Ovary (tissue), 7 donors: ENCODE measurements at regions not wholly inside any gene's neighbourhood (a gene's known extent, or its start where the extent isn't known, plus 50 kb on each side); places are given as distances from the start of the nearest gene placed in this dataset.

Source experiments
- DNase-seq, 5 donors: peaks; one replicate each; pipeline ENCODE4 v3.0.0-alpha.2; 2019 to 2020
- H3K27ac ChIP-seq, 2 donors: fragments of 200-600 bp; one replicate each; pipeline versions ENCODE4 v1.5.1 to v1.8.0; 2019 to 2022
- H3K27me3 ChIP-seq: fragments of 200-600 bp; one replicate; pipeline ENCODE4 v1.8.0; 2022
- H3K36me3 ChIP-seq: fragments of 200-600 bp; sonication (generic); one replicate; pipeline ENCODE4 v1.5.1; 2019
- H3K4me1 ChIP-seq: one replicate; pipeline ENCODE4 v1.8.1; 2013; ENCODE audit warnings: mild to moderate bottlenecking, moderate library complexity; ENCODE audit not compliant: insufficient read depth
- H3K4me3 ChIP-seq: fragments of 200-600 bp; sonication (generic); one replicate; pipeline ENCODE4 v1.5.1; 2017
- H3K9me3 ChIP-seq, 2 donors: fragments of 200-600 bp in 1 of 2; sonication (generic) in 1 of 2; one replicate each; pipeline versions ENCODE4 v1.5.1 to v1.8.1; 2013 to 2019; ENCODE audit warnings: mild to moderate bottlenecking in 1 of 2, moderate library complexity in 1 of 2
- CTCF ChIP-seq, 3 donors: fragments of 450-650 bp in 2 of 3; fragments of 200-600 bp in 1 of 3; IDR thresholded peaks; one replicate each; pipeline versions ENCODE4 v1.5.1 to v1.8.0; 2016 to 2022; ENCODE audit warnings: antibody characterized with exemption in 3 of 3, mild to moderate bottlenecking in 1 of 3
- EP300 ChIP-seq: sonication (generic); formaldehyde crosslinking; IDR thresholded peaks from one replicate; pipeline ENCODE4 v1.6.1; 2017; ENCODE audit warnings: antibody characterized with exemption
- POLR2A ChIP-seq: fragments of 450-650 bp; IDR thresholded peaks from one replicate; pipeline ENCODE4 v1.6.1; 2017; ENCODE audit warnings: antibody characterized with exemption, mild to moderate bottlenecking, moderate library complexity
- WGBS, 3 donors: extraction: QIAGEN DNeasy Blood & Tissue Kit in 1 of 3; methylation state at CpG; one replicate each; pipeline versions ENCODE4 v1.1.5 to v1.1.7; 2013 to 2017; 5-methylcytosine and 5-hydroxymethylcytosine counted together
- intact Hi-C, 4 donors: fragments of 100-400 bp; cut with DNase I; formaldehyde crosslinking; loops; one replicate each; pipeline versions ENCODE4 v1.11.0 to v1.15.1; 2022 to 2023
- donor health status: DM: no; HTN: no; CAD: no; lungs with moderate emphysema.
- donor health status: DM: no; HTN: no; CAD: no.
- donor health status: Bipolar disorder and iron deficiency.
- donor health status: DM: no; HTN: no; CAD: no.
- donor health status: DM: yes; HTN: yes; CAD: no.

GRCh38 chr4:157911662-157912061 is 261.2 kb downstream of the GASK1B start:
- DNase-seq = no peak
- H3K27me3 ChIP-seq = no peaks in the 10 kb centered on the region
- intact Hi-C loops = no loop called here
- no peak overlapping the region for H3K4me3 ChIP-seq
- no peak overlapping the region for H3K27ac ChIP-seq
- H3K4me1 ChIP-seq = no peaks in the 10 kb centered on the region
- H3K36me3 ChIP-seq = no peaks in the 10 kb centered on the region
- no peaks in the 10 kb centered on the region for H3K9me3 ChIP-seq
- WGBS, 3 donors = 56 to 70% (median 68%) methylated on average over 1 of the region's 1 CpG
- TF ChIP-seq CTCF (IDR thresholded peaks at IDR 0.05) (no peak), EP300 (no peak)

DNA sequence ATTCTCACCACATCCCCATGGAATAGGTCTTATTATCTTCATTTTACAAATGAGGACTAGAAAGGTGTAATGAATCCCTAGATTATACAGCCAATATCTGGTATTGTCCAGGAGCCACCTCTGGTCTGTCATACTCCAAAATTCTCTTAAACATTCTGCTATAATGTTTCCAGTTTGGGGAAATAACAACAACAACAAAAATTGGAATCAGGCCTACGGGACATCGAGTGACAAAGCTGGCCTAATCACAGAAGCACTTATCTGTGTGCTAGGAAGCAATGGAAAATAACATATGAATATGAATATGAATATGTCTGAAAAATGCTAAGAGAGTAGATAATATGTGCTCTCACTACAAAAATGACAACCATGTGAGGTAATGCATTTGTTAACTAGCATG is 264.1 kb downstream of the GASK1B start:
- Histone ChIP-seq H3K36me3 (no peaks in the 10 kb centered on the region), H3K27me3 (no peaks in the 10 kb centered on the region), H3K27ac (no peak overlapping the region), H3K4me3 (no peak overlapping the region), H3K9me3 (no peaks in the 10 kb centered on the region), H3K4me1 (no peaks in the 10 kb centered on the region)
- DNase-seq = no peak
- 79 to 91% (median 87%) methylated on average over 2 of the region's 2 CpGs for WGBS, 3 donors
- TF ChIP-seq POLR2A (no peak), CTCF (IDR thresholded peaks at IDR 0.05) (no peak), EP300 (no peak)
- intact Hi-C loops = no loop called here

DNA sequence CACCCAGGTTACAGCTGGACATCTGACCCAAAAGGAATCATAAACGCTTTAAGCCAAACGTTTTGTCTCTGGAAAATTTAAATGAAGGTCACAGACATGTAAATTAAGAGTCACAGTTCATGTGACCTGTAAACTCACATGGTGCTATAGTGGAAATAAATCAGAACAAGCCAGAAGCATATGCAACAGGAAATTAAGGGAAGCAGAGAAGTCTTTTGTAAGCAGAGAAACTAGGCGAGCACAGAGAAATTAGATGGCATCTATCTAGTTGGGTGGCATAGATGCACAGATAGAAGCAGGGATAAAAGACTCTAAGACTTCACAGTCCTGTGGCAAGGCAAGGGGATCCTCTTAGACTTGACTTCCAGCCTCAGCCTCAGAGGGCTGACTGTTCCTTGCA is 264.8 kb downstream of the GASK1B start:
- Histone ChIP-seq H3K9me3 (no peaks in the 10 kb centered on the region), H3K4me1 (no peaks in the 10 kb centered on the region), H3K27me3 (no peaks in the 10 kb centered on the region), H3K27ac (no peak overlapping the region), H3K4me3 (no peak overlapping the region), H3K36me3 (no peaks in the 10 kb centered on the region)
- intact Hi-C loops = no loop called here
- no peak for DNase-seq
- 38 to 48% (median 40%) methylated on average over 3 of the region's 3 CpGs for WGBS, 3 donors
- TF ChIP-seq POLR2A = no peak
- TF ChIP-seq CTCF (IDR thresholded peaks at IDR 0.05) = no peak
- no peak for TF ChIP-seq EP300

DNA sequence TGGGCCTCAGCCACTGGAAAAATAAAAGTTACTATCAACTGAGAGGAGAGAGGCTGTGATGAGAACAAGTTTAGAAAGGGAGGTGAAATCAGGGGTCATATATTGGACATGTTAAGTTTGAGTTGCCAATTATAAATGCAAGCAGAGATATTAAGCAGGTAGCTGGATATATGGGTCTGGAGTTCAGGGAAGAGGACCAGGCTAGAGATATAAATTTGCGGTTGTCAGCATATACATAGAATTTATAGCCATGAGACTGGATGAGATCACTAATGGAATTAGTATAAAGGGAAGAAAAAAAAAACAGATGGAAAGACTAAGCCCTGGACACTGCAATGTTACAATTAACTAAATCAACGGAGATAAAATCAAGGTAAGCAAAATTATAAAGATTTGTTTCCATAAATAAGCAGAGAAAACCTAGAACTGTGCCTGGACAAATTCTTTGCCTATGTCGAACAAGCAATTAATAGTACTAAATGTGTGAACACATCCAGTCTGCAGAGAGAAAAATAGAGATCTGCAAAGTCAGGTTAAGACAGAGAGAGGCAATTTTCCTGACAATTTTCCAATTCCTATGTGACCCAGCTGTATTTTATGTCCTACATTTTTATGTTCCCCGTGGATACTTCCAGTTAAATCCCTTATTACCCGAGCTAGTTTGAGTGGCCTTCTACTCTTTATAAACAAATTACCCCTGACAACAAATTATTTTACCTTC is 265.4 kb downstream of the GASK1B start:
- intact Hi-C loops = no loop called here

More for the DNA sequence above, 265.4 kb downstream of the GASK1B start:
- Histone ChIP-seq H3K9me3 (no peaks in the 10 kb centered on the region), H3K27ac (no peak overlapping the region), H3K4me1 (no peaks in the 10 kb centered on the region), H3K27me3 (no peaks in the 10 kb centered on the region), H3K36me3 (no peaks in the 10 kb centered on the region), H3K4me3 (no peak overlapping the region)
- no peak for DNase-seq
- TF ChIP-seq CTCF (IDR thresholded peaks at IDR 0.05) (no peak), POLR2A (no peak), EP300 (no peak)
- 34 to 42% (median 37%) methylated on average over 5 of the region's 5 CpGs for WGBS, 3 donors
